Stomach (tissue), 8 donors: ENCODE measurements at regions not wholly inside any gene's neighbourhood (a gene's known extent, or its start where the extent isn't known, plus 50 kb on each side); places are given as distances from the start of the nearest gene placed in this dataset.
"Not testable (repeated sequence)": the region's sequence is repeated elsewhere in the genome, so short reads cannot be mapped to it uniquely, and the experiment has no call there.

ENCODE experiments used
- DNase-seq, 2 donors: peaks; one replicate each; pipeline versions ENCODE4 v3.0.0 to v3.0.0-alpha.2; 2013 to 2019
- H3K27ac ChIP-seq, 5 donors: fragments of 200-600 bp in 4 of 5; sonication (generic) in 4 of 5; one replicate each; pipeline ENCODE4 v1.5.1; 2013 to 2019; ENCODE audit warnings: mild to moderate bottlenecking in 1 of 5, moderate library complexity in 1 of 5
- H3K27me3 ChIP-seq, 3 donors: fragments of 200-600 bp; sonication (generic); one replicate each; pipeline ENCODE4 v1.5.1; 2017 to 2019; ENCODE audit warnings: mixed run types in 1 of 3
- H3K36me3 ChIP-seq, 4 donors: fragments of 200-600 bp; sonication (generic); 1 replicate in 3 of 4; 2 replicates in 1 of 4; pipeline ENCODE4 v1.5.1; 2016 to 2019
- H3K4me1 ChIP-seq, 4 donors: fragments of 200-600 bp; sonication (generic); one replicate each; pipeline ENCODE4 v1.5.1; 2016 to 2019
- H3K4me3 ChIP-seq, 4 donors: fragments of 200-600 bp; sonication (generic) in 3 of 4; one replicate each; pipeline ENCODE4 v1.5.1; 2016 to 2019; ENCODE audit warnings: mild to moderate bottlenecking in 1 of 4
- H3K9me3 ChIP-seq, 4 donors: fragments of 200-600 bp; sonication (generic); one replicate each; pipeline ENCODE4 v1.5.1; 2016 to 2019
- EP300 ChIP-seq: sonication (generic); formaldehyde crosslinking; IDR thresholded peaks from one replicate; pipeline ENCODE4 v1.6.1; 2017; ENCODE audit warnings: antibody characterized with exemption
- POLR2A ChIP-seq, 4 donors: fragments of 450-650 bp; IDR thresholded peaks; one replicate each; pipeline ENCODE4 v1.6.1; 2016; ENCODE audit warnings: antibody characterized with exemption in 4 of 4, control low read depth in 2 of 4, mild to moderate bottlenecking in 1 of 4, moderate library complexity in 1 of 4
- POLR2AphosphoS5 ChIP-seq, 3 donors: sonication (generic); formaldehyde crosslinking; IDR thresholded peaks; one replicate each; pipeline ENCODE4 v1.6.1; 2016; ENCODE audit warnings: antibody characterized with exemption in 3 of 3
- WGBS, 5 donors: extraction: QIAGEN DNeasy Blood & Tissue Kit in 3 of 5; methylation state at CpG; one replicate each; pipeline versions ENCODE4 v1.1.5 to v1.1.7; 2013 to 2018; 5-methylcytosine and 5-hydroxymethylcytosine counted together
- intact Hi-C: fragments of 100-400 bp; cut with DNase I; formaldehyde crosslinking; loops from one replicate; pipeline ENCODE4 v1.15.1; 2023; ENCODE audit warnings: low total_unique reads
- TF ChIP-seq, protein P1 (sequence below), 7 experiments: fragments of 450-650 bp in 4 of 7; fragments of 200-600 bp in 3 of 7; sonication (generic) in 3 of 7; IDR thresholded peaks; one replicate each; pipeline ENCODE4 v1.5.1; 2016 to 2019; ENCODE audit warnings: antibody characterized with exemption in 7 of 7, control low read depth in 2 of 7, mild to moderate bottlenecking in 1 of 7
- donor health status: healthy with polysubstance abuse.
- donor health status: Bipolar disorder and iron deficiency.
- donor health status: healthy.

DNA sequence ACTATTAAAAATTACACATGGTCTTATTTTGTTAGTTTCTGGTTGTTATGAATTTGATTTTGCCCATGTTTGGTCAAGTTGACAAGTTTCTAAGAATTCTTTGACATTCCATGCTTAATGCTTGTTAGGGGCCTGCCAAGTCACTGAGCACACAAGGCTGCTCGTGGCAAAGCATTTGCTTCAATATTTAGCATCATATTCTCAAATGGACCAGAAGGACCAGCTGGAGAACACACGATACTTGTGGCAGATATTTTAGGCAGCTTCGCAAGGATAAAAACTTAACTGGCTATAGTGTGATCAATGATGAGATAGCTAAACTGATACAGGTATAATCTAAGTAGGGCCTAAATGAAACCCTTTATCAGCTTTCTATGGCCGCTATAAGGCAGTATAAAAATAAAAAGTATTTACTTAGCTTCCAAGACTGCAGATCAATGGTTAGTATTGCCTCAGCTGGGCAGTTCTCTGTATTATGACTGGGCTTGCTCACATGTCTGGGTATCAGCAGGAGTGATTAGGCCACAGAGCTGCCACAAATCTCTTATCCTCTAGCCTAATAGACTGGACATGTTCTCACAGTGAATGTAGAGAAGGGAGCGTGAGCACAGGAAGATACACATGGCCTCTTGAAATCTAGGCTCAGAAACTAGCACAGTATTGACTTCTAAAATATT, 155.9 kb upstream of the SPRY2 start:
- 61 to 80% (median 69%) methylated on average over 5 of the region's 5 CpGs for WGBS, 5 donors
- H3K27me3 ChIP-seq, result no peaks in the 10 kb centered on the region
- no peaks in the 10 kb centered on the region for H3K36me3 ChIP-seq
- no peak overlapping the region for H3K4me3 ChIP-seq
- H3K4me1 ChIP-seq, result no peaks in the 10 kb centered on the region
- peak in 1 of 2 donors; percentile 15 for DNase-seq
- TF ChIP-seq POLR2A (IDR thresholded peaks at IDR 0.05), result no peak
- no peak for TF ChIP-seq POLR2AphosphoS5 (IDR thresholded peaks at IDR 0.05)
- TF ChIP-seq EP300, result no peak
- TF ChIP-seq, protein P1, sequence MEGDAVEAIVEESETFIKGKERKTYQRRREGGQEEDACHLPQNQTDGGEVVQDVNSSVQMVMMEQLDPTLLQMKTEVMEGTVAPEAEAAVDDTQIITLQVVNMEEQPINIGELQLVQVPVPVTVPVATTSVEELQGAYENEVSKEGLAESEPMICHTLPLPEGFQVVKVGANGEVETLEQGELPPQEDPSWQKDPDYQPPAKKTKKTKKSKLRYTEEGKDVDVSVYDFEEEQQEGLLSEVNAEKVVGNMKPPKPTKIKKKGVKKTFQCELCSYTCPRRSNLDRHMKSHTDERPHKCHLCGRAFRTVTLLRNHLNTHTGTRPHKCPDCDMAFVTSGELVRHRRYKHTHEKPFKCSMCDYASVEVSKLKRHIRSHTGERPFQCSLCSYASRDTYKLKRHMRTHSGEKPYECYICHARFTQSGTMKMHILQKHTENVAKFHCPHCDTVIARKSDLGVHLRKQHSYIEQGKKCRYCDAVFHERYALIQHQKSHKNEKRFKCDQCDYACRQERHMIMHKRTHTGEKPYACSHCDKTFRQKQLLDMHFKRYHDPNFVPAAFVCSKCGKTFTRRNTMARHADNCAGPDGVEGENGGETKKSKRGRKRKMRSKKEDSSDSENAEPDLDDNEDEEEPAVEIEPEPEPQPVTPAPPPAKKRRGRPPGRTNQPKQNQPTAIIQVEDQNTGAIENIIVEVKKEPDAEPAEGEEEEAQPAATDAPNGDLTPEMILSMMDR (IDR thresholded peaks at IDR 0.05), result no peak
- no peak overlapping the region for H3K27ac ChIP-seq
- intact Hi-C loops, result no loop called here
- no peaks in the 10 kb centered on the region for H3K9me3 ChIP-seq

- H3K9me3 ChIP-seq, H3K36me3 ChIP-seq, DNase-seq, H3K4me1 ChIP-seq, H3K27me3 ChIP-seq, H3K4me3 ChIP-seq, H3K27ac ChIP-seq, intact Hi-C loops: not testable (repeated sequence)
- 93 to 99% (median 93%) methylated on average over 5 to 36 of the region's 36 CpGs for WGBS, 5 donors
Observed at GRCh38 chr13:80490491-80490943, 149.6 kb upstream of the SPRY2 start.

- Histone ChIP-seq H3K9me3 (peaks cover 0 to 6% (median 0%) of the 10 kb centered on the region in 4 donors), H3K4me1 (no peaks in the 10 kb centered on the region), H3K36me3 (no peaks in the 10 kb centered on the region), H3K27me3 (no peaks in the 10 kb centered on the region), H3K4me3 (no peak overlapping the region), H3K27ac (peak overlapping the region in 1 of 5 donors; percentile 29)
- intact Hi-C loops, result no loop called here
- DNase-seq, result no peak
- 73 to 82% (median 76%) methylated on average over 3 of the region's 3 CpGs for WGBS, 5 donors
- no peak for TF ChIP-seq EP300
- peak in 1 of 3 donors; percentile 48 for TF ChIP-seq POLR2AphosphoS5 (IDR thresholded peaks at IDR 0.05)
- no peak for TF ChIP-seq POLR2A (IDR thresholded peaks at IDR 0.05)
- TF ChIP-seq, protein P1 (IDR thresholded peaks at IDR 0.05), result no peak
Observed at GRCh38 chr13:80486402-80486801, 145.5 kb upstream of the SPRY2 start.

DNA sequence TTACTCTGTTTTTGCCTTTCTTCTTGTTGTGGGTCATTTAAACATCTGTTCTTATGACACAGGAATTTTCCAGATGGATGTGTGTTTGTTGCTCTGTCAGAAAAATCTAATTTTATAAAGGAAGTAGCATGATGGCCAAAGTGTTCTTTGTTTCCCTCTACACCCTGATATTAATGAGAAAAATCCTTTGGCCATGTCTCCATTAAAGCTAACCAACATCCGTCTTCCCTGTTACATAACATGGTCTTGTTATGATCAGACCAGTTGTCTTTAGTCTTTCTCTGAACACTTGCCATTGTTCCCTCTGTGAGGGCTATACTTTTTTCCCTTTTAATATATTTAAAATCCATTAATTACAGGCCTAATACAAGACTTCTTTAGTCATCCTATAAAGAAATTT, 142.2 kb upstream of the SPRY2 start:
- H3K27me3 ChIP-seq, result no peaks in the 10 kb centered on the region
- no peaks in the 10 kb centered on the region for H3K4me1 ChIP-seq
- H3K36me3 ChIP-seq, result no peaks in the 10 kb centered on the region
- no peak for DNase-seq
- no peak overlapping the region for H3K4me3 ChIP-seq
- TF ChIP-seq, protein P1 (IDR thresholded peaks at IDR 0.05), result no peak
- TF ChIP-seq EP300, result no peak
- TF ChIP-seq POLR2AphosphoS5 (IDR thresholded peaks at IDR 0.05), result no peak
- TF ChIP-seq POLR2A (IDR thresholded peaks at IDR 0.05), result no peak
- 0 to 72% (median 32%) methylated on average over 1 of the region's 1 CpG for WGBS, 5 donors
- H3K27ac ChIP-seq, result no peak overlapping the region
- intact Hi-C loops, result no loop called here
- no peaks in the 10 kb centered on the region for H3K9me3 ChIP-seq

- DNase-seq, result no peak
- Histone ChIP-seq H3K9me3 (no peaks in the 10 kb centered on the region), H3K27ac (no peak overlapping the region), H3K4me3 (no peak overlapping the region), H3K27me3 (no peaks in the 10 kb centered on the region), H3K36me3 (no peaks in the 10 kb centered on the region), H3K4me1 (no peaks in the 10 kb centered on the region)
- TF ChIP-seq, protein P1 (IDR thresholded peaks at IDR 0.05), result no peak
- no peak for TF ChIP-seq POLR2A (IDR thresholded peaks at IDR 0.05)
- no peak for TF ChIP-seq POLR2AphosphoS5 (IDR thresholded peaks at IDR 0.05)
- TF ChIP-seq EP300, result no peak
- intact Hi-C loops, result no loop called here
Observed at GRCh38 chr13:80481588-80481987, 140.7 kb upstream of the SPRY2 start.
